D721Med (cell line): ENCODE measurements at regions not wholly inside any gene's neighbourhood (a gene's known extent, or its start where the extent isn't known, plus 50 kb on each side); places are given as distances from the start of the nearest gene placed in this dataset.

Experiments used
- DNase-seq: peaks from one replicate; pipeline ENCODE4 v3.0.0; 2011; ENCODE audit warnings: low spot score; ENCODE audit not compliant: insufficient read length
- FAIRE-seq: peaks from 2 replicates; lab custom pipeline; 2011; peaks lifted over from hg19 to GRCh38; lab: Jason Lieb, UNC
- CTCF ChIP-seq: IDR thresholded peaks from 2 replicates; pipeline ENCODE4 v1.5.1; 2012; ENCODE audit warnings: mild to moderate bottlenecking, control low read depth; ENCODE audit not compliant: insufficient read depth; ENCODE audit errors: missing control alignments

GRCh38 chr19:29022599-29022998 lies 190.4 kb downstream of the UQCRFS1 start:
- DNase-seq (no peak), FAIRE-seq (no peak)
- TF ChIP-seq CTCF, result no peak

- DNase-seq (no peak), FAIRE-seq (no peak)
- no peak for TF ChIP-seq CTCF
Observed at GRCh38 chr19:29022165-29022564, 190.8 kb downstream of the UQCRFS1 start.

GRCh38 chr19:29021232-29021916 lies 191.6 kb downstream of the UQCRFS1 start:
- DNase-seq (no peak), FAIRE-seq (no peak)
- TF ChIP-seq CTCF, result no peak

GRCh38 chr19:29019403-29019802 lies 193.5 kb downstream of the UQCRFS1 start:
- TF ChIP-seq CTCF, result no peak
- no peak for FAIRE-seq
- DNase-seq, result no peak

DNA sequence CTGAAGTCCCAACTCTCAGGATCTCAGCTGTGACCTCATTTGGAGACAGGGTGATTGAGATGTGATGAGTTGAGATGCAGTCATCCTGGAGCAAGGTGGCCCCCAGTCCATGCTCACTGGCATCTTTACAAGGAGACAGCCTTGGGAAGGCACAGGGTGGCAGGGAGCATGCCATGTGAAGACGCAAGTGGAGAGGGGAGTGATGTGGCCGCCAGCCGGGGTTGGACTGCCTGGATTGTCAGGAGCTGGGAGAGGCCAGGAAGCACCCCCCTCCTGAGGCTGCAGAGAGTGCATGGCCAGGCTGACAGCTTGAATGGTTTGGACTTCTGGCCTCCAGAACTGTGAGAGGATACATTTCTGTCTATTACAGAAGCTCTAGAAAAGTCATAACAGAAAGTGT lies 194.4 kb downstream of the UQCRFS1 start:
- no peak for TF ChIP-seq CTCF
- FAIRE-seq, result no peak
- no peak for DNase-seq

DNA sequence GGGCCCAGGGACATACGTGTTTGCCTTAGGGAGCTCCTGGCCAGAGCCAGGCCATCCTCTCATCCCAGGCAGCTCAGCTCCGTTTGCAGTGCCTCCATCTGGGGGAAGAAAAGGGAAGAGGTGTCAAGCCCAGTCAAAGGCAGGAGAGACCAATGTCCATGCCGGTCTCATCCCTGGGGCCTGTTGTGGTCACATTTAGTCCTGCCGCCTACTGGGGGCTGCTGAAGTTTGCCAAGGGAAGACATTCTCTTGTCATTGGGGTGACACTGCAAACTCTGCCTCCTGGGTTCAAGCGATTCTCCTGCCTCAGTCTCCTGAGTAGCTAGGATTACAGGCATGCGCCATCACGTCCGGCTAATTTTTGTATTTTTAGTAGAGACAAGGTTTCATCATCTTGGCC lies 195.2 kb downstream of the UQCRFS1 start:
- DNase-seq (no peak), FAIRE-seq (no peak)
- no peak for TF ChIP-seq CTCF

DNA sequence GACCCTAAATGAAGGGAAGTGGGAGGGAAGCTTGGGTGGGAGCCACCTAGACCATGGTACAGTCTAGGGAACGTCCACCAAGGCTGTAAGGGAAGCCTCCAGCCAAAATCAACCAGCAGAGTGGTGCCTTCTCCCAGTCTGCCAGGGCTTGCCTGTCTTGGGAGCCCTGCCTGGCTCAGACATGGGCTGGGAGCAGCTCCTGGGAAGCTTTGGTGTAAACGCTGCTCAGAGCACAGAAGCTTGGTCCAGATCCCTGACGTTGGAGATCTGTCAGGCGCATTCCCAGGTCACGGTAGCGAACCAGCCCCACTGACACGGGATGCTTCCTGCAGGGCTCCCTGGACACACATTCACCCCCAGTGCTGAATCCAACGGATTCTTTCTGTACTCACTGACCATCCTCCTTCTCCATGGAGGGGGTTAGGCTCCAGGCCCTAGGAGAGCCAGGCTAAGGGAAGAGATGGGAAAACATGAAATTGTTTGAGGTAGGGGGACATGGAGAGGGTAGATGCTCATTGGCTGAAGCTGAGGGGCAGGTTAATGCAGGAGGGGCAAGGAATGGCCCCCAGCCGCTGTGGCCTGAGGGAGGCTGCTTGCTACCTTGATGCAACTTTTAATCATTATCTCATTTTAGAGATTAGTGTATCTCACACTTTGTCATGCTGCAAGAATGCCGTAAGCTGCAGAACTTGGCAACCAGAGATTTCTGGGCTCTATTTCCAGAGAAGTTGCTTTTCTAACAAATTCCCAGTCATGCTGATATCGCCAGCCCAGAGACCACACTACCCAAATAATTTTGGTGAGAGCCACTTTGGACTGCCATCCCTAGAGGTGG lies 195.8 kb downstream of the UQCRFS1 start:
- TF ChIP-seq CTCF, result no peak
- FAIRE-seq (no peak), DNase-seq (no peak)
